HT1080 (cell line): ENCODE measurements at regions not wholly inside any gene's neighbourhood (a gene's known extent, or its start where the extent isn't known, plus 50 kb on each side); places are given as distances from the start of the nearest gene placed in this dataset.

ENCODE experiments used
- DNase-seq: peaks from one replicate; pipeline ENCODE4 v3.0.0-alpha.2; 2015; ENCODE audit warnings: low read depth

- DNase-seq: peak; percentile 6
Observed at GRCh38 chr6:111957623-111958315, 84.5 kb upstream of the FYN start.

- no peak for DNase-seq
Observed at GRCh38 chr6:111958534-111958933, 85.3 kb upstream of the FYN start.

GRCh38 chr6:111959766-111960165, 86.5 kb upstream of the FYN start:
- DNase-seq: no peak

GRCh38 chr6:111967131-111967530, 86.8 kb upstream of the CCN6 start:
- DNase-seq: no peak

- no peak for DNase-seq
Observed at GRCh38 chr6:111970426-111970825, 83.5 kb upstream of the CCN6 start.

GRCh38 chr6:111971181-111971841, 82.6 kb upstream of the CCN6 start:
- no peak for DNase-seq

- DNase-seq: no peak
Observed at GRCh38 chr6:111971866-111972532, 81.9 kb upstream of the CCN6 start.

GRCh38 chr6:111972745-111973117, 81.2 kb upstream of the CCN6 start:
- DNase-seq: no peak

GRCh38 chr6:111973118-111973761, 80.7 kb upstream of the CCN6 start:
- peak; percentile 86 for DNase-seq

- peak; percentile 28 for DNase-seq
Observed at GRCh38 chr6:111973927-111974639, 79.8 kb upstream of the CCN6 start.

- DNase-seq: no peak
Observed at GRCh38 chr6:111975466-111975865, 78.4 kb upstream of the CCN6 start.

GRCh38 chr6:111976139-111976538, 77.8 kb upstream of the CCN6 start:
- no peak for DNase-seq

- DNase-seq: no peak
Observed at GRCh38 chr6:111978532-111979149, 75.3 kb upstream of the CCN6 start.

GRCh38 chr6:111979633-111980032, 74.3 kb upstream of the CCN6 start:
- DNase-seq: no peak

- no peak for DNase-seq
Observed at GRCh38 chr6:111980143-111980542, 73.8 kb upstream of the CCN6 start.

- DNase-seq: no peak
Observed at GRCh38 chr6:111980971-111981840, 72.7 kb upstream of the CCN6 start.

- no peak for DNase-seq
Observed at GRCh38 chr6:111982681-111983080, 71.2 kb upstream of the CCN6 start.

GRCh38 chr6:111983193-111983592, 70.7 kb upstream of the CCN6 start:
- no peak for DNase-seq

- no peak for DNase-seq
Observed at GRCh38 chr6:111984081-111984480, 69.8 kb upstream of the CCN6 start.
